Ectodermal cell (in vitro differentiated cells): ENCODE measurements at regions not wholly inside any gene's neighbourhood (a gene's known extent, or its start where the extent isn't known, plus 50 kb on each side); places are given as distances from the start of the nearest gene placed in this dataset.

Experiments
- H3K27ac ChIP-seq: 2 replicates; pipeline ENCODE4 v1.7.0; 2013; ENCODE audit warnings: mild to moderate bottlenecking, low read depth, low read length; ENCODE audit not compliant: insufficient read depth, poor library complexity, severe bottlenecking
- H3K27me3 ChIP-seq: 2 replicates; pipeline ENCODE4 v1.7.0; 2013; ENCODE audit warnings: mild to moderate bottlenecking, low read length; ENCODE audit not compliant: insufficient read depth, control insufficient read depth, poor library complexity, severe bottlenecking
- H3K36me3 ChIP-seq: one replicate; pipeline ENCODE4 v1.7.0; 2013; ENCODE audit warnings: low read length; ENCODE audit not compliant: control insufficient read depth, insufficient read depth
- H3K4me1 ChIP-seq: one replicate; pipeline ENCODE4 v1.7.0; 2013; ENCODE audit warnings: low read length; ENCODE audit not compliant: control insufficient read depth, insufficient read depth
- H3K4me3 ChIP-seq: 2 replicates; pipeline ENCODE4 v1.7.0; 2013; ENCODE audit warnings: low read depth, low read length, control low read depth; ENCODE audit not compliant: insufficient read depth
- H3K9me3 ChIP-seq: 2 replicates; pipeline ENCODE4 v1.7.0; 2013; ENCODE audit warnings: mild to moderate bottlenecking, low read length, moderate library complexity; ENCODE audit not compliant: control insufficient read depth
- WGBS, 2 experiments: methylation state at CpG; one replicate each; pipeline ENCODE4 v1.1.7; 2013; ENCODE audit warnings: missing lambda C conversion rate in 2 of 2; 5-methylcytosine and 5-hydroxymethylcytosine counted together

GRCh38 chr13:22226086-22226485 is 555.2 kb downstream of the FGF9 start:
- H3K4me3 ChIP-seq = no peak overlapping the region
- H3K36me3 ChIP-seq = no peaks in the 10 kb centered on the region
- H3K27ac ChIP-seq = no peak overlapping the region
- H3K27me3 ChIP-seq = no peaks in the 10 kb centered on the region
- H3K9me3 ChIP-seq = no peaks in the 10 kb centered on the region
- WGBS, 2 experiments = 54 to 58% methylated on average over 3 of the region's 4 CpGs
- H3K4me1 ChIP-seq = no peaks in the 10 kb centered on the region

DNA sequence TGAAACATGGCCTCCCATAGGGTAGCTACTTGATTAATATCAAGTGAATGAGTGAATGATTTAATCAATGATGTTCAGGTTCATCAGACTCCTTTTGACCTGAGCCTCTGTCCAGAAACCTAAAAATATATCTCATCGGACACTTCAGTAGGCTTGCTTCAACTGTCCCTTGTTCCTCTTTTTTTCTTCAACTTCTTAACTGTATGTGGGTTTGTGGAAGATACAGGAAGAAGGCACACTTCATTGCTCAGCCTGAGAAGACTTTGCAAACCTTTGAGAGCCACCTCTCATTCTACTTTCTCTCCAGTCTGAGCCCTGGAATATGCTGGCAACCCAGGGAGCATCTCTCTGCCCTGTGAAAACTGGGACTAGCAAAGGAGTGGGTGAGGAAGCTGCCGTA is 557.0 kb downstream of the FGF9 start:
- Histone ChIP-seq H3K27me3 (no peaks in the 10 kb centered on the region), H3K4me3 (no peak overlapping the region), H3K27ac (no peak overlapping the region), H3K36me3 (no peaks in the 10 kb centered on the region), H3K9me3 (no peaks in the 10 kb centered on the region), H3K4me1 (no peaks in the 10 kb centered on the region)
- WGBS, 2 experiments = 96 to 98% methylated on average over 2 of the region's 2 CpGs

- WGBS, 2 experiments = 90 to 94% methylated on average over 5 of the region's 5 CpGs
- Histone ChIP-seq H3K9me3 (no peaks in the 10 kb centered on the region), H3K4me1 (peaks cover 4% of the 10 kb centered on the region), H3K36me3 (no peaks in the 10 kb centered on the region), H3K4me3 (no peak overlapping the region), H3K27ac (no peak overlapping the region), H3K27me3 (no peaks in the 10 kb centered on the region)
Observed at GRCh38 chr13:22229916-22230315, 559.0 kb downstream of the FGF9 start.

DNA sequence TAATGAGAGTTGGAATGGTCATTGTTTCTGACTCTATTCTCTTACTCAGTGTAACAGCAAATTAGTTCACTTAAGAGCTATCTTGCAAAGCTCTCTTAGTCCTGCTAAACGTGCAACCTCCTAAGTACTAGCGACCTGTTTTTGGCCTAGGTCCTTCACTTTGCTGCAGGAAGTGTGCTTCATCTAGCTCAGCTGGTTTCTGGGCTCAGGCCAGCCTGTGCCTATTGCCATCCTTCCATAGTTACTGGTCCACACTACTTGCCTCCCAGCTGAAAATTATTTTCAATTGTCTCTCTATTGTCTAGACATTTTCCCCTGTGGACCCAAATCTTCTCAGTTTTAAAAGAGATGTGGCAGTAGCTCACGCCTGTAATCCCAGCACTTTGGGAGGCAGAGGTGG is 561.3 kb downstream of the FGF9 start:
- H3K4me1 ChIP-seq = peaks cover 17% of the 10 kb centered on the region
- no peak overlapping the region for H3K4me3 ChIP-seq
- H3K27ac ChIP-seq = no peak overlapping the region
- H3K27me3 ChIP-seq = no peaks in the 10 kb centered on the region
- H3K36me3 ChIP-seq = no peaks in the 10 kb centered on the region
- WGBS, 2 experiments = 88 to 91% methylated on average over 3 of the region's 3 CpGs
- no peaks in the 10 kb centered on the region for H3K9me3 ChIP-seq

DNA sequence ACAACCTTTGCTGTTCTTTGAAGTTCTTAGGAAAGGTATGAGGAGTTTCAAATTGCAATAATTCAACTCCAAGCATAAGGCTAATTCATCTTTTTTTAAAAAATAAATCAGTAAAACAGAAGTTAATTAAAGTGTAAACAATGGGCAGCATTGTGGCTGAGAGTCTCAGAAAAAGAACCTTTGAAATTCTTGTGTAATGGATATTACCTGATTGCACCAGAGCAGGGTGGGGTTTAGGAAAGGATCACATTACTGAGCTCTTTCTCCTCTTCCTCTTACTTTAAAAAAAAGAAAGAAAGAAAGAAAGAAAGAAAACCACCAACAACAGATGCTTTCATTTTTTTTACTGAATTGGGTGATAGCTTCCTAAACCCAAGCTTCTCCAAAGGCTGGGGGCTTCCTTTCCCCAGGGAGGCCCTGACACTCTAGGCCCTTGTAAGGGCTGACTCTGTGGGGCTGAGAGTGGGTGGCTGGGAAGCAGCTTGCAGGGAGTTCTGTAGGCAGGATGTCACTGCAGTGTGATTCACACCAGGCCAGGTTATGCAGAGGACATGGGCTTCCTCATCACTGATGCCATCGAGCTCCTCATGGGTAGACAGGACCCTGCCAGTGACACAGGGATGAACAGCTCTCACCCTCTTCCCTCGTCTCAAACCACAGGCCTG is 564.5 kb downstream of the FGF9 start:
- Histone ChIP-seq H3K9me3 (no peaks in the 10 kb centered on the region), H3K4me1 (peaks cover 17% of the 10 kb centered on the region), H3K36me3 (no peaks in the 10 kb centered on the region), H3K27ac (peak overlapping the region; percentile 61), H3K27me3 (no peaks in the 10 kb centered on the region), H3K4me3 (no peak overlapping the region)
- WGBS, 2 experiments = 29 to 42% methylated on average over 2 of the region's 2 CpGs

DNA sequence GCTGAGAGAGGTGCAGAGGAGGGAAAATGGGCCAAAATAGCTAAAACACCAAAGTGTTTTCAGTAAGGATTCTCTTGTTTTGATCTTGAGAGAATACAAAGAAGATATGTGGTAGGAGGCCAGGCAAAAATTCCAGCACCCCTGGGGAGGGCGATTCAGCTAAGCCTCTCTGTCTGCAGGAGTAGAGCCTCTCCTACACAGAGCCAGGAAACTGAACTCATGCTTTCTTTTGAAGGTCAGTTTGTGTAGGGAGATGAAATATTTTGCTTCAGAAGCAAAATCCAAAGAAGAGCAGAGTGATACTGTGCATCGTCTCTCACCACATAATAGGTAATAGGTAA is 565.0 kb downstream of the FGF9 start:
- WGBS, 2 experiments = 53 to 54% methylated on average over 2 of the region's 2 CpGs
- no peak overlapping the region for H3K4me3 ChIP-seq
- no peaks in the 10 kb centered on the region for H3K36me3 ChIP-seq
- peak overlapping the region; percentile 61 for H3K27ac ChIP-seq
- H3K9me3 ChIP-seq = no peaks in the 10 kb centered on the region
- peaks cover 17% of the 10 kb centered on the region for H3K4me1 ChIP-seq
- H3K27me3 ChIP-seq = no peaks in the 10 kb centered on the region

DNA sequence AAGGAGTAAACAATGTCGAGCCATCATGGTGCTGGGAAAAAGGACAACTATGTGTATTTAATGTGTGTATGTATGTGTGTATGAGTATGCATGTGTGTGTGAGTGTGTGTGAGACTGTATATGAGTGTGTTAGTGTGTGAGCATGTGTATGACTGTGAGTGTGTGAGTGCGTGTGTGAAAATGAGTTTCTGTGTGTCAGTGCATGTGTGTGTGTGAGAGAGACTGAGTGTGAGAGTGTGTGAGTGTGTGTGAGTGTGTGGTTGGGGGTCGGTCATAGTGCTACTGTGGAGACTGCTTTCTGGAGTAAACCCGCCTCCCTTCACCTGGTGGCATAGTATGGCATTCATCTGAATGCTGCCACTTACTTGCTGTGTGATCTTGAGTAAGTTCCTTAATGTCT is 567.4 kb downstream of the FGF9 start:
- 90 to 96% methylated on average over 4 of the region's 4 CpGs for WGBS, 2 experiments
- H3K9me3 ChIP-seq = no peaks in the 10 kb centered on the region
- H3K27me3 ChIP-seq = no peaks in the 10 kb centered on the region

GRCh38 chr13:22240716-22241115 is 569.8 kb downstream of the FGF9 start:
- Histone ChIP-seq H3K4me1 (peaks cover 6% of the 10 kb centered on the region), H3K9me3 (no peaks in the 10 kb centered on the region), H3K27me3 (no peaks in the 10 kb centered on the region), H3K4me3 (no peak overlapping the region), H3K36me3 (no peaks in the 10 kb centered on the region), H3K27ac (no peak overlapping the region)
- 100% methylated on average over 1 of the region's 1 CpG; no CpG with 5 or more reads in 1 of the 2 experiments for WGBS, 2 experiments

More for the DNA sequence above, 567.4 kb downstream of the FGF9 start:
- H3K36me3 ChIP-seq = no peaks in the 10 kb centered on the region
- H3K4me3 ChIP-seq = no peak overlapping the region
- no peak overlapping the region for H3K27ac ChIP-seq
- H3K4me1 ChIP-seq = peaks cover 17% of the 10 kb centered on the region

DNA sequence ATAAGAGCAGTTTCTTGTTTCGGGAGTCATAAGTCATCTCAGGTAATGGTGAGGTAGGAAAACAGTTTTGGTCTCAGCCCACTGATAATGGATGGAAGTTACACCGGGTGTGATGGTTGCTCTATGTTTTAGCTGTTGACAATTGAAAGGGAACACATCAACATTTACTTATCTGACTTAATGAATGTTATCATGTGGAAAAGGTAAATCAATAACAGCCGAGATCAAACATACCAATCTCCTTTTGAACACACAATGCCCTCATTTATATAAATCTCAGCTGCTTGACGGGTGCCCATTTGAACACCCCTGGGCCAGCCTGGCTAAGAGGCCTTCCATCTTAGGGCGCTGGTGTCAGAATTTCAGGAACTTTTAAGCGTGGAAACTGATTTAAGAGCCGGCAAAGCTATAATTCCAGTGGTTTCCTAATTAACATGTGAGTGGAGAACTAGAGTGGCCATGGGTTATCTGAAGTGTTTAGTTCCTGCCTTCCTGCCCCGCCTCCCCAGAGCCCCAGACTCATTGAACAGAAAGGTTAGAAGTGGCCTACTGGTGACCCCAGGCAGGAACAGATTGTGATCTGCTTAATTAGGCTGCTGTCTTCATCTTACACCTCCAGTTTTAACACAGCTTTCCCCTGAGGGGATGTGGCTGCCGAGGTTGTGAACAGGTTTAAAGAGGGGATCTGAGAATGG is 572.7 kb downstream of the FGF9 start:
- H3K4me3 ChIP-seq = no peak overlapping the region
- no peaks in the 10 kb centered on the region for H3K4me1 ChIP-seq
- no peak overlapping the region for H3K27ac ChIP-seq
- H3K27me3 ChIP-seq = no peaks in the 10 kb centered on the region
- H3K9me3 ChIP-seq = no peaks in the 10 kb centered on the region
- 72 to 73% methylated on average over 9 of the region's 9 CpGs for WGBS, 2 experiments
- no peaks in the 10 kb centered on the region for H3K36me3 ChIP-seq

GRCh38 chr13:22252281-22252830 is 581.5 kb downstream of the FGF9 start:
- no peaks in the 10 kb centered on the region for H3K4me1 ChIP-seq
- no peaks in the 10 kb centered on the region for H3K27me3 ChIP-seq
- no peaks in the 10 kb centered on the region for H3K36me3 ChIP-seq
- WGBS, 2 experiments = 91 to 92% methylated on average over 11 of the region's 11 CpGs
- no peak overlapping the region for H3K4me3 ChIP-seq
- H3K27ac ChIP-seq = no peak overlapping the region
- H3K9me3 ChIP-seq = no peaks in the 10 kb centered on the region
